SW 1271 (cell line): ENCODE measurements at regions not wholly inside any gene's neighbourhood (a gene's known extent, or its start where the extent isn't known, plus 50 kb on each side); places are given as distances from the start of the nearest gene placed in this dataset.
A peak's percentile ranks its signal among the peaks of the same experiment; 100 is the strongest.

Experiments
- DNase-seq, 2 experiments: peaks; one replicate each; lab custom pipeline; 2025; lab: John Stamatoyannopoulos, UW

GRCh38 chr14:100438678-100439592 is 115.8 kb downstream of the SLC25A47 start:
- peak; percentile 77 to 85 for DNase-seq

- no peak for DNase-seq
These were observed 116.6 kb downstream of the SLC25A47 start for GRCh38 chr14:100439781-100440180.

GRCh38 chr14:100440207-100440631 is 117.1 kb downstream of the SLC25A47 start:
- DNase-seq: peak in 1 of 2 experiments; percentile 26

GRCh38 chr14:100440758-100441203 is 117.6 kb downstream of the SLC25A47 start:
- no peak for DNase-seq

- DNase-seq: no peak
These were observed 118.3 kb downstream of the SLC25A47 start for GRCh38 chr14:100441271-100441947.

GRCh38 chr14:100442036-100442435 is 118.9 kb downstream of the SLC25A47 start:
- no peak for DNase-seq

GRCh38 chr14:100442498-100443490 is 119.7 kb downstream of the SLC25A47 start:
- no peak for DNase-seq

GRCh38 chr14:100443603-100444002 is 120.5 kb downstream of the SLC25A47 start:
- no peak for DNase-seq

GRCh38 chr14:100445436-100446088 is 122.4 kb downstream of the SLC25A47 start:
- DNase-seq: no peak

GRCh38 chr14:100446572-100446971 is 123.4 kb downstream of the SLC25A47 start:
- DNase-seq: no peak

GRCh38 chr14:100448376-100448775 is 125.2 kb downstream of the SLC25A47 start:
- no peak for DNase-seq

GRCh38 chr14:100449225-100449987 is 126.3 kb downstream of the SLC25A47 start:
- DNase-seq: no peak

GRCh38 chr14:100450049-100450448 is 126.9 kb downstream of the SLC25A47 start:
- no peak for DNase-seq

- DNase-seq: no peak
These were observed 127.6 kb downstream of the SLC25A47 start for GRCh38 chr14:100450736-100451135.

GRCh38 chr14:100451264-100451663 is 128.1 kb downstream of the SLC25A47 start:
- DNase-seq: no peak

GRCh38 chr14:100453930-100454329 is 130.8 kb downstream of the SLC25A47 start:
- no peak for DNase-seq

GRCh38 chr14:100454437-100454836 is 131.3 kb downstream of the SLC25A47 start:
- DNase-seq: no peak

GRCh38 chr14:100463937-100464336 is 123.3 kb downstream of the BEGAIN start:
- DNase-seq: no peak

GRCh38 chr14:100466111-100466856 is 120.9 kb downstream of the BEGAIN start:
- no peak for DNase-seq
